Esophagus squamous epithelium (tissue), 5 donors: ENCODE measurements at regions not wholly inside any gene's neighbourhood (a gene's known extent, or its start where the extent isn't known, plus 50 kb on each side); places are given as distances from the start of the nearest gene placed in this dataset.

ENCODE experiments used
- DNase-seq: peaks from one replicate; lab custom pipeline; 2025; lab: John Stamatoyannopoulos, UW
- H3K27ac ChIP-seq, 4 donors: fragments of 200-600 bp; sonication (generic); one replicate each; pipeline ENCODE4 v1.5.1; 2016 to 2019; ENCODE audit warnings: mild to moderate bottlenecking in 1 of 4
- H3K27me3 ChIP-seq, 4 donors: fragments of 200-600 bp; sonication (generic); 1 replicate in 3 of 4; 2 replicates in 1 of 4; pipeline versions ENCODE4 v1.5.1 to v1.6.0; 2017 to 2021; ENCODE audit warnings: antibody characterized with exemption in 1 of 4
- H3K36me3 ChIP-seq, 3 donors: fragments of 200-600 bp; sonication (generic); one replicate each; pipeline ENCODE4 v1.5.1; 2016 to 2019
- H3K4me1 ChIP-seq, 3 donors: fragments of 200-600 bp; sonication (generic); one replicate each; pipeline ENCODE4 v1.5.1; 2017 to 2019
- H3K4me3 ChIP-seq, 4 donors: fragments of 200-600 bp; sonication (generic); 1 replicate in 3 of 4; 2 replicates in 1 of 4; pipeline ENCODE4 v1.5.1; 2016 to 2019; ENCODE audit warnings: mild to moderate bottlenecking in 2 of 4, moderate library complexity in 1 of 4
- H3K9me3 ChIP-seq, 3 donors: fragments of 200-600 bp; sonication (generic); one replicate each; pipeline ENCODE4 v1.5.1; 2016 to 2019
- CTCF ChIP-seq, 6 experiments: fragments of 450-650 bp in 4 of 6; fragments of 200-600 bp in 2 of 6; sonication (generic) in 2 of 6; IDR thresholded peaks; one replicate each; pipeline ENCODE4 v1.5.1; 2016 to 2019; ENCODE audit warnings: antibody characterized with exemption in 6 of 6, mild to moderate bottlenecking in 4 of 6, moderate library complexity in 4 of 6
- POLR2A ChIP-seq, 4 donors: fragments of 450-650 bp; IDR thresholded peaks; one replicate each; pipeline ENCODE4 v1.6.1; 2017; ENCODE audit warnings: antibody characterized with exemption in 4 of 4, mild to moderate bottlenecking in 4 of 4, moderate library complexity in 3 of 4
- WGBS, 2 donors: methylation state at CpG; one replicate each; pipeline ENCODE4 v1.1.5; 2018; 5-methylcytosine and 5-hydroxymethylcytosine counted together
- intact Hi-C: fragments of 100-400 bp; cut with DNase I; formaldehyde crosslinking; loops from one replicate; pipeline ENCODE4 v1.15.0; 2022
- donor health status: DM: yes; HTN: yes; CAD: no.

GRCh38 chr20:4483486-4483885 is 202.8 kb upstream of the PRNP start:
- Histone ChIP-seq H3K36me3 (no peaks in the 10 kb centered on the region), H3K27ac (no peak overlapping the region), H3K4me1 (no peaks in the 10 kb centered on the region), H3K27me3 (no peaks in the 10 kb centered on the region), H3K9me3 (no peaks in the 10 kb centered on the region), H3K4me3 (no peak overlapping the region)
- DNase-seq = no peak
- TF ChIP-seq POLR2A (IDR thresholded peaks at IDR 0.05) (no peak), CTCF (IDR thresholded peaks at IDR 0.05) (no peak)
- WGBS, 2 donors = 80 to 87% methylated on average over 2 of the region's 2 CpGs
- intact Hi-C loops = no loop called here

- WGBS, 2 donors = 75 to 81% methylated on average over 3 of the region's 3 CpGs
Measured at GRCh38 chr20:4480104-4480503, 206.2 kb upstream of the PRNP start.

GRCh38 chr20:4476903-4477500 is 209.3 kb upstream of the PRNP start:
- Histone ChIP-seq H3K27me3 (no peaks in the 10 kb centered on the region), H3K4me1 (no peaks in the 10 kb centered on the region), H3K36me3 (no peaks in the 10 kb centered on the region), H3K27ac (no peak overlapping the region), H3K4me3 (no peak overlapping the region), H3K9me3 (no peaks in the 10 kb centered on the region)
- intact Hi-C loops = no loop called here
- DNase-seq = no peak
- no peak for TF ChIP-seq CTCF (IDR thresholded peaks at IDR 0.05)
- no peak for TF ChIP-seq POLR2A (IDR thresholded peaks at IDR 0.05)
- WGBS, 2 donors = 61 to 64% methylated on average over 4 of the region's 4 CpGs

More at GRCh38 chr20:4480104-4480503, 206.2 kb upstream of the PRNP start:
- H3K27ac ChIP-seq = no peak overlapping the region
- DNase-seq = no peak
- H3K27me3 ChIP-seq = no peaks in the 10 kb centered on the region
- no peaks in the 10 kb centered on the region for H3K4me1 ChIP-seq
- no peaks in the 10 kb centered on the region for H3K9me3 ChIP-seq
- no peaks in the 10 kb centered on the region for H3K36me3 ChIP-seq
- H3K4me3 ChIP-seq = no peak overlapping the region
- intact Hi-C loops = no loop called here
- TF ChIP-seq POLR2A (IDR thresholded peaks at IDR 0.05) = no peak
- TF ChIP-seq CTCF (IDR thresholded peaks at IDR 0.05) = no peak

- no peak for DNase-seq
- no peaks in the 10 kb centered on the region for H3K9me3 ChIP-seq
- H3K4me3 ChIP-seq = no peak overlapping the region
- H3K27me3 ChIP-seq = no peaks in the 10 kb centered on the region
- intact Hi-C loops = no loop called here
- H3K4me1 ChIP-seq = no peaks in the 10 kb centered on the region
- no peaks in the 10 kb centered on the region for H3K36me3 ChIP-seq
- no peak for TF ChIP-seq CTCF (IDR thresholded peaks at IDR 0.05)
- TF ChIP-seq POLR2A (IDR thresholded peaks at IDR 0.05) = no peak
- 31 to 49% methylated on average over 2 of the region's 2 CpGs for WGBS, 2 donors
- H3K27ac ChIP-seq = no peak overlapping the region
Measured at GRCh38 chr20:4472906-4473305, 213.3 kb upstream of the PRNP start.

- WGBS, 2 donors = 74 to 87% methylated on average over 4 of the region's 4 CpGs
- Histone ChIP-seq H3K4me3 (no peak overlapping the region), H3K4me1 (no peaks in the 10 kb centered on the region), H3K27ac (no peak overlapping the region), H3K36me3 (no peaks in the 10 kb centered on the region), H3K9me3 (no peaks in the 10 kb centered on the region), H3K27me3 (no peaks in the 10 kb centered on the region)
- intact Hi-C loops = no loop called here
- no peak for TF ChIP-seq POLR2A (IDR thresholded peaks at IDR 0.05)
- TF ChIP-seq CTCF (IDR thresholded peaks at IDR 0.05) = no peak
- DNase-seq = no peak
Measured at GRCh38 chr20:4471221-4471620, 215.0 kb upstream of the PRNP start.
